K562 (cell line): ENCODE measurements at regions not wholly inside any gene's neighbourhood (a gene's known extent, or its start where the extent isn't known, plus 50 kb on each side); places are given as distances from the start of the nearest gene placed in this dataset.

Experiments used
- BCLAF1 ChIP-seq, 2 experiments: fragments of 450-650 bp in 1 of 2; IDR thresholded peaks; 2 replicates each; pipeline ENCODE4 v1.6.1; 2011 to 2017; ENCODE audit warnings: low read depth in 2 of 2, antibody characterized with exemption in 1 of 2, borderline replicate concordance in 1 of 2, low read length in 1 of 2, mild to moderate bottlenecking in 1 of 2, mixed read lengths in 1 of 2; ENCODE audit not compliant: control insufficient read depth in 1 of 2
- CBX1 ChIP-seq: sonication (generic); IDR thresholded peaks from 2 replicates; pipeline ENCODE4 v1.6.1; 2016; ENCODE audit warnings: antibody characterized with exemption, low read depth, mild to moderate bottlenecking
- ELF4 ChIP-seq: fragments of 450-650 bp; formaldehyde crosslinking; IDR thresholded peaks from 2 replicates; pipeline ENCODE4 v1.4.0; 2022; ENCODE audit warnings: missing genetic modification characterization
- FOSL1 ChIP-seq: fragments of 200-800 bp; sonication (Bioruptor generic); conservative IDR thresholded peaks from 2 replicates; pipeline ENCODE4 v1.6.1; 2016; ENCODE audit warnings: missing genetic modification characterization, missing compliant biosample characterization
- GTF2A2 ChIP-seq: IDR thresholded peaks from 2 replicates; pipeline ENCODE4 v1.6.1; 2016; ENCODE audit warnings: mild to moderate bottlenecking, missing genetic modification characterization, missing compliant biosample characterization
- NCOA1 ChIP-seq: fragments of 450-650 bp; IDR thresholded peaks from 2 replicates; pipeline ENCODE4 v1.6.1; 2016; ENCODE audit warnings: low read depth
- NFE2 ChIP-seq: IDR thresholded peaks from 2 replicates; pipeline ENCODE4 v1.6.1; 2014; ENCODE audit warnings: antibody characterized with exemption, low read depth
- POLR2AphosphoS2 ChIP-seq: IDR thresholded peaks from 2 replicates; pipeline ENCODE4 v1.6.1; 2012; ENCODE audit warnings: low read length, improper control_type of control experiment
- SAFB2 ChIP-seq: fragments of 200-400 bp; formaldehyde crosslinking; IDR thresholded peaks from 2 replicates; pipeline ENCODE4 v1.6.1; 2018; ENCODE audit warnings: borderline replicate concordance, low read length, low read depth, moderate library complexity; ENCODE audit not compliant: severe bottlenecking
- SMAD1 ChIP-seq: fragments of 150-350 bp; IDR thresholded peaks from 2 replicates; pipeline ENCODE4 v1.6.1; 2014; ENCODE audit warnings: low read length, low read depth; ENCODE audit not compliant: partially characterized antibody
- TBL1XR1 ChIP-seq, 2 experiments: IDR thresholded peaks; 2 replicates each; pipeline ENCODE4 v1.6.1; 2012; ENCODE audit warnings: improper control_type of control experiment in 2 of 2, low read length in 2 of 2, mild to moderate bottlenecking in 1 of 2
- THRAP3 ChIP-seq: fragments of 450-650 bp; IDR thresholded peaks from 2 replicates; pipeline ENCODE4 v1.6.1; 2016; ENCODE audit warnings: mild to moderate bottlenecking, inconsistent platforms, borderline replicate concordance
- ZC3H11A ChIP-seq: IDR thresholded peaks from 2 replicates; pipeline ENCODE4 v1.6.1; 2012; ENCODE audit warnings: low read depth, low read length, improper control_type of control experiment
- ZNF12 ChIP-seq: sonication (generic); formaldehyde crosslinking; IDR thresholded peaks from 2 replicates; pipeline ENCODE4 v1.4.0; 2020; ENCODE audit warnings: mild to moderate bottlenecking, missing genetic modification reagents
- ZNF398 ChIP-seq: fragments of 250-450 bp; sonication (Bioruptor Pico); IDR thresholded peaks from 2 replicates; pipeline ENCODE4 v1.8.0; 2021; ENCODE audit warnings: moderate library complexity, mild to moderate bottlenecking, inconsistent platforms
- ZNF41 ChIP-seq: fragments of 250-450 bp; sonication (Bioruptor Pico); conservative IDR thresholded peaks from 2 replicates; pipeline ENCODE4 v1.4.0; 2020; ENCODE audit warnings: mild to moderate bottlenecking
- ZNF444 ChIP-seq: fragments of 250-450 bp; sonication (Bioruptor Pico); IDR thresholded peaks from 2 replicates; pipeline ENCODE4 v1.4.0; 2020; ENCODE audit warnings: mild to moderate bottlenecking, moderate library complexity
- ZNF695 ChIP-seq: fragments of 450-650 bp; formaldehyde crosslinking; IDR thresholded peaks from 2 replicates; pipeline ENCODE4 v1.4.0; 2020; ENCODE audit warnings: mild to moderate bottlenecking, moderate library complexity
- TF ChIP-seq, protein P1 (sequence below): fragments of 250-450 bp; sonication (Bioruptor Pico); IDR thresholded peaks from 2 replicates; pipeline ENCODE4 v1.8.0; 2022; ENCODE audit warnings: moderate library complexity, mild to moderate bottlenecking, inconsistent platforms
- TF ChIP-seq, protein P2 (sequence below): sonication (generic); formaldehyde crosslinking; IDR thresholded peaks from 2 replicates; pipeline ENCODE4 v1.8.0; 2022; ENCODE audit warnings: missing genetic modification reagents, mild to moderate bottlenecking, moderate library complexity, borderline replicate concordance

DNA sequence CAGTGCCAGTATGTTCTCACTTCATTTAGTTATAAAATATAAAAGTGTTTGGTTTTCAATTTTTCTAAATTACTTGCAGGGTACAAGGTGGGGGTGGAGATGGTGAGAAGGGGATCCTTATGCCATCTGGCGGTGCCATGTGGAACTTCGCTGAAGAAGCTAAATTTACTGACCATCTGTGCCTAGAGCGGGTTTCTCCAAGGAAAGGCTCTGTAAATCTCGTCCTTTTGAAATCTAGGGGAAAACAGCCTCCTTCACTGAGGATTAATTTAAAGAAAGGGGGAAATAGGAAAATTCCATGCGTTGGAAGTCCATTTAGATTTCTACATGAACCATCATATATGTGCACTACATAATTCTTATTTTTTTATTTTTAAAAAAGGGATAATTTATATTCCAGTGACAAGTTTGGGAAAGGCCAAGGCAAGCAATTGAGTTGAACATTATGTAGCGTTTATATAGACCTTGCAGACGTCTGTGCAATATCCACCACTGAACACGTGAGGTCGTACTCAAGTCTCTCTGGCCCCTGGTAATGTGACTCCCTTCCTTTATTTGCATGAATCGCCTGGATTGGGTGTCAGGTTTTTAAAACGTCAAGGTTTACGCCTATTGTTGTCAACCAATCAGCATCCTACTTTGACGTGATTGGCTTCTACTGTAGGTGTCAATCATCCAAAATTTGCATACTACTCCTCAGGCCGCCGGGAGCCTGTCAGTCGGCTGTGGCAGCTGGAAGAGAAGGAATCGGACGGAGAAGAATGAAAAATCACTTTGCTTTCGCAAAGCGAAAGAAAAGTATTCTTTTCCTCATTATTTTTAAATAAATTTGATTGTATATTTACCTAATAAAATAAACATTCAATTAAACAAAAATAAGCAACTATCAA lies 297.1 kb upstream of the NFE2L3 start (continued):
- no peak for TF ChIP-seq SAFB2
- TF ChIP-seq THRAP3: no peak
- TF ChIP-seq TBL1XR1 (IDR thresholded peaks at IDR 0.05; ENCODE audit: low read length in 2 of 2): no peak
- no peak for TF ChIP-seq GTF2A2 (tag)
- TF ChIP-seq ZNF12 (CRISPR knock-in tag): no peak
- TF ChIP-seq POLR2AphosphoS2: no peak
- TF ChIP-seq ZNF398 (CRISPR knock-in tag): no peak
- no peak for TF ChIP-seq ZNF695 (CRISPR knock-in tag)
- no peak; the same call in 1 of the 2 replicates for TF ChIP-seq FOSL1 (tag)
- no peak for TF ChIP-seq ZNF444
- TF ChIP-seq, protein P1, sequence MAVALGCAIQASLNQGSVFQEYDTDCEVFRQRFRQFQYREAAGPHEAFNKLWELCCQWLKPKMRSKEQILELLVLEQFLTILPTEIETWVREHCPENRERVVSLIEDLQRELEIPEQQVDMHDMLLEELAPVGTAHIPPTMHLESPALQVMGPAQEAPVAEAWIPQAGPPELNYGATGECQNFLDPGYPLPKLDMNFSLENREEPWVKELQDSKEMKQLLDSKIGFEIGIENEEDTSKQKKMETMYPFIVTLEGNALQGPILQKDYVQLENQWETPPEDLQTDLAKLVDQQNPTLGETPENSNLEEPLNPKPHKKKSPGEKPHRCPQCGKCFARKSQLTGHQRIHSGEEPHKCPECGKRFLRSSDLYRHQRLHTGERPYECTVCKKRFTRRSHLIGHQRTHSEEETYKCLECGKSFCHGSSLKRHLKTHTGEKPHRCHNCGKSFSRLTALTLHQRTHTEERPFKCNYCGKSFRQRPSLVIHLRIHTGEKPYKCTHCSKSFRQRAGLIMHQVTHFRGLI (CRISPR knock-in tag): no peak
- TF ChIP-seq, protein P2, sequence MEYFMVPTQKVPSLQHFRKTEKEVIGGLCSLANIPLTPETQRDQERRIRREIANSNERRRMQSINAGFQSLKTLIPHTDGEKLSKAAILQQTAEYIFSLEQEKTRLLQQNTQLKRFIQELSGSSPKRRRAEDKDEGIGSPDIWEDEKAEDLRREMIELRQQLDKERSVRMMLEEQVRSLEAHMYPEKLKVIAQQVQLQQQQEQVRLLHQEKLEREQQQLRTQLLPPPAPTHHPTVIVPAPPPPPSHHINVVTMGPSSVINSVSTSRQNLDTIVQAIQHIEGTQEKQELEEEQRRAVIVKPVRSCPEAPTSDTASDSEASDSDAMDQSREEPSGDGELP (CRISPR knock-in tag): peak; percentile 55; the same call in 1 of the 2 replicates
- TF ChIP-seq ELF4: no peak
- TF ChIP-seq SMAD1: no peak
- no peak for TF ChIP-seq CBX1
- no peak for TF ChIP-seq BCLAF1 (IDR thresholded peaks at IDR 0.05; ENCODE audit: borderline replicate concordance in 1 of 2, control insufficient read depth in 1 of 2, low read depth in 2 of 2, low read length in 1 of 2)
- no peak for TF ChIP-seq ZC3H11A
- no peak for TF ChIP-seq ZNF41 (CRISPR knock-in tag)
- 0 out of 2 replicates have a peak, but pooled peaks have one; percentile 2 for TF ChIP-seq NFE2
- no peak for TF ChIP-seq NCOA1
